ENCODE measurements at regions not wholly inside any gene's neighbourhood (a gene's known extent, or its start where the extent isn't known, plus 50 kb on each side); places are given as distances from the start of the nearest gene placed in this dataset.

GRCh38 chr13:64420181-64420580 is 2810.0 kb downstream of the PCDH9 start:
- intact Hi-C loops (cut with DNase I), result no loop called here
- DNase-seq, result no peak
- no peak for ATAC-seq
- TF ChIP-seq CTCF (IDR thresholded peaks at IDR 0.05), result no peak
- Histone ChIP-seq H3K27me3 (ENCODE audit: low read depth) (no peaks in the 10 kb centered on the region), H3K4me1 (no peaks in the 10 kb centered on the region), H3K36me3 (no peaks in the 10 kb centered on the region), H3K27ac (no peak overlapping the region), H3K4me3 (no peak overlapping the region), H3K9me3 (no peaks in the 10 kb centered on the region)

- no peaks in the 10 kb centered on the region for H3K36me3 ChIP-seq
- intact Hi-C loops (cut with DNase I), result no loop called here
- H3K27me3 ChIP-seq (ENCODE audit: low read depth), result no peaks in the 10 kb centered on the region
- TF ChIP-seq CTCF (IDR thresholded peaks at IDR 0.05), result no peak
- H3K27ac ChIP-seq, result no peak overlapping the region
- no peaks in the 10 kb centered on the region for H3K4me1 ChIP-seq
- ATAC-seq (no peak), DNase-seq (no peak)
- H3K4me3 ChIP-seq, result no peak overlapping the region
- H3K9me3 ChIP-seq, result no peaks in the 10 kb centered on the region
Observed at GRCh38 chr13:64417581-64417980, 2812.6 kb downstream of the PCDH9 start.

- Histone ChIP-seq H3K27ac (no peak overlapping the region), H3K4me1 (no peaks in the 10 kb centered on the region), H3K9me3 (no peaks in the 10 kb centered on the region), H3K4me3 (no peak overlapping the region), H3K36me3 (no peaks in the 10 kb centered on the region), H3K27me3 (ENCODE audit: low read depth) (no peaks in the 10 kb centered on the region)
- DNase-seq (no peak), ATAC-seq (no peak)
- no peak for TF ChIP-seq CTCF (IDR thresholded peaks at IDR 0.05)
- intact Hi-C loops (cut with DNase I), result no loop called here
Observed at GRCh38 chr13:64414381-64414780, 2815.8 kb downstream of the PCDH9 start.

- Histone ChIP-seq H3K36me3 (no peaks in the 10 kb centered on the region), H3K4me1 (no peaks in the 10 kb centered on the region), H3K9me3 (no peaks in the 10 kb centered on the region), H3K27me3 (ENCODE audit: low read depth) (no peaks in the 10 kb centered on the region), H3K27ac (no peak overlapping the region), H3K4me3 (no peak overlapping the region)
- intact Hi-C loops (cut with DNase I), result no loop called here
- no peak for TF ChIP-seq CTCF (IDR thresholded peaks at IDR 0.05)
- DNase-seq (no peak), ATAC-seq (no peak)
Observed at GRCh38 chr13:64413529-64413928, 2816.6 kb downstream of the PCDH9 start.

GRCh38 chr13:64410276-64411053 is 2819.7 kb downstream of the PCDH9 start:
- no peak overlapping the region for H3K27ac ChIP-seq
- TF ChIP-seq CTCF (IDR thresholded peaks at IDR 0.05), result no peak
- no peaks in the 10 kb centered on the region for H3K36me3 ChIP-seq
- no peak for ATAC-seq
- H3K27me3 ChIP-seq (ENCODE audit: low read depth), result no peaks in the 10 kb centered on the region
- intact Hi-C loops (cut with DNase I), result no loop called here
- H3K9me3 ChIP-seq, result no peaks in the 10 kb centered on the region
- H3K4me3 ChIP-seq, result no peak overlapping the region
- no peak for DNase-seq
- no peaks in the 10 kb centered on the region for H3K4me1 ChIP-seq

Data from lower lobe of right lung (tissue), 2 donors.